Prostate gland (tissue), 2 donors: ENCODE measurements at regions not wholly inside any gene's neighbourhood (a gene's known extent, or its start where the extent isn't known, plus 50 kb on each side); places are given as distances from the start of the nearest gene placed in this dataset.

Source experiments
- DNase-seq: peaks from one replicate; pipeline ENCODE4 v3.0.0-alpha.2; 2019; ENCODE audit warnings: low spot score
- H3K27ac ChIP-seq, 2 donors: fragments of 200-600 bp; sonication (generic); 2 replicates each; pipeline ENCODE4 v1.5.1; 2017 to 2019
- H3K27me3 ChIP-seq: fragments of 200-600 bp; sonication (generic); replicated peaks from 2 replicates; pipeline ENCODE4 v1.5.1; 2019; ENCODE audit not compliant: insufficient read depth
- H3K36me3 ChIP-seq, 2 donors: fragments of 200-600 bp; sonication (generic); 1 replicate in 1 of 2; 2 replicates in 1 of 2; pipeline versions ENCODE4 v1.5.1 to v1.8.1; 2017 to 2019
- H3K4me1 ChIP-seq: fragments of 200-600 bp; sonication (generic); replicated peaks from 2 replicates; pipeline ENCODE4 v1.5.1; 2019
- H3K4me3 ChIP-seq, 2 donors: fragments of 200-600 bp; sonication (generic); 2 replicates each; pipeline ENCODE4 v1.5.1; 2017 to 2019
- H3K9me3 ChIP-seq: fragments of 200-600 bp; sonication (generic); 2 replicates; pipeline ENCODE4 v1.5.1; 2017
- POLR2A ChIP-seq: fragments of 450-650 bp; IDR thresholded peaks from one replicate; pipeline ENCODE4 v1.6.1; 2016; ENCODE audit warnings: antibody characterized with exemption, mild to moderate bottlenecking
- POLR2AphosphoS5 ChIP-seq: sonication (generic); formaldehyde crosslinking; IDR thresholded peaks from one replicate; pipeline ENCODE4 v1.6.1; 2017; ENCODE audit warnings: antibody characterized with exemption
- WGBS: methylation state at CpG from one replicate; pipeline ENCODE4 v1.1.5; 2018; 5-methylcytosine and 5-hydroxymethylcytosine counted together
- intact Hi-C: fragments of 100-400 bp; cut with DNase I; formaldehyde crosslinking; loops from one replicate; pipeline ENCODE4 v1.14.2; 2022
- TF ChIP-seq, protein P1 (sequence below), 4 experiments: fragments of 200-600 bp in 2 of 4; fragments of 450-650 bp in 2 of 4; sonication (generic) in 2 of 4; IDR thresholded peaks; 1 replicate in 3 of 4; 2 replicates in 1 of 4; pipeline ENCODE4 v1.5.1; 2016 to 2019; ENCODE audit warnings: antibody characterized with exemption in 4 of 4, mild to moderate bottlenecking in 2 of 4, moderate library complexity in 2 of 4

DNA sequence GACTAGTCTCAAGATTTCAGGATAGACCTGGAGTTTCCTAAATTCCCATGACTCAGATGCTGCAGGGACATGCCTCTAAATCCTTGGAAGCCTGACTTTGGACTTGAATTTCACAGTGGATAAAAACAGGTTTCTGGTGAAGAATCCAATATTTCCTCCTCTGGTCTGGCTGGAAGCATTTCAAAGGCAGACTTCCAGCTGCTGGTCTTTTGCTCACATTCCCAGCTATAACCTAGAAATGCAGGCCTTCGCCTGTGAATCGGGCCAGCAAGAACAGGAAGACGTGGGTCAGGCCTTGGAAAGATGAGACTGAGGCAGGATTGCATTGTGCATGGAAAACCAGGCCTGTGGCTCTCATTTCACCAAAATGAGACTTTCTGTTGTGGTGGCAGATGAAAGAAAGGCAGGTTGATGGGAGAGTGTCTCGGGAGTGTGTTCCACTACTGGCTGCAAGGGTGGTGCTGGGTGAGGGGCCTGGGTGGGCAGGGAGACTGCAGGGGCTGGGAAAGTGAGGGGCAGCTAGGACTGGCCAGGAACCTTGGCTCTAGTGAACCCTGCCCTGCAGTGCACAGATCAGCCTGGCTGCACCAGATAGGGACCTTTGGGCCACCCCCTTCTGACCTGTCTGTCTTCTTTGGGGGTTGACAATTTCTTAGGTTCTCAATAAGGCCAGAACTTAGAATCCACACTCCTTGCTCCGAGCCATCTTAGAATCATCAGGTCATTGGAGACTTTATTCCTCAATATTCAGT, 488.8 kb upstream of the MKI67 start:
- H3K4me3 ChIP-seq = no peak overlapping the region
- DNase-seq = no peak
- H3K27me3 ChIP-seq = no peaks in the 10 kb centered on the region
- no peaks in the 10 kb centered on the region for H3K36me3 ChIP-seq
- H3K4me1 ChIP-seq = no peaks in the 10 kb centered on the region
- H3K9me3 ChIP-seq = no peaks in the 10 kb centered on the region
- intact Hi-C loops = no loop called here
- H3K27ac ChIP-seq = no peak overlapping the region
- TF ChIP-seq, protein P1, sequence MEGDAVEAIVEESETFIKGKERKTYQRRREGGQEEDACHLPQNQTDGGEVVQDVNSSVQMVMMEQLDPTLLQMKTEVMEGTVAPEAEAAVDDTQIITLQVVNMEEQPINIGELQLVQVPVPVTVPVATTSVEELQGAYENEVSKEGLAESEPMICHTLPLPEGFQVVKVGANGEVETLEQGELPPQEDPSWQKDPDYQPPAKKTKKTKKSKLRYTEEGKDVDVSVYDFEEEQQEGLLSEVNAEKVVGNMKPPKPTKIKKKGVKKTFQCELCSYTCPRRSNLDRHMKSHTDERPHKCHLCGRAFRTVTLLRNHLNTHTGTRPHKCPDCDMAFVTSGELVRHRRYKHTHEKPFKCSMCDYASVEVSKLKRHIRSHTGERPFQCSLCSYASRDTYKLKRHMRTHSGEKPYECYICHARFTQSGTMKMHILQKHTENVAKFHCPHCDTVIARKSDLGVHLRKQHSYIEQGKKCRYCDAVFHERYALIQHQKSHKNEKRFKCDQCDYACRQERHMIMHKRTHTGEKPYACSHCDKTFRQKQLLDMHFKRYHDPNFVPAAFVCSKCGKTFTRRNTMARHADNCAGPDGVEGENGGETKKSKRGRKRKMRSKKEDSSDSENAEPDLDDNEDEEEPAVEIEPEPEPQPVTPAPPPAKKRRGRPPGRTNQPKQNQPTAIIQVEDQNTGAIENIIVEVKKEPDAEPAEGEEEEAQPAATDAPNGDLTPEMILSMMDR (IDR thresholded peaks at IDR 0.05) = no peak
- TF ChIP-seq POLR2A (no peak), POLR2AphosphoS5 (no peak)
- 60% methylated on average over 5 of the region's 5 CpGs for WGBS

DNA sequence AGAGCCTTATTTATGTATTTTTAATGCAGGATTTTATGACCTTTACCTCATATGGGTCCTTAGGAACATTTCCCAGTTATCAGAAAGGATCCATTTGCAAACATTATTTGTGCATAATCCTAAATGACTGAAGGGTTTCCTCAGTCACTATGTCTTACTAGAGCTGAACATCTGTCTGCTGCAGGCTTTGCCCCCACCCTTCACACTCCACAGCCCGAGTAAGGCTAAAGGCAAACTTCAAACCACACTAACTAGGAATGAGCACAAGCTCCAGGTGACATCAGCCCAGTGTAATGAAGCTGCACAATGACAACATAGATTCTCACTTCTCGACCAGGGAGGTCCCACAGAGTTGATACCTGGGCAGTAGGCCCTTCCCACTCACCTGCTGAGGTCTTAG, 491.3 kb upstream of the MKI67 start:
- 75% methylated on average over 2 of the region's 2 CpGs for WGBS

DNA sequence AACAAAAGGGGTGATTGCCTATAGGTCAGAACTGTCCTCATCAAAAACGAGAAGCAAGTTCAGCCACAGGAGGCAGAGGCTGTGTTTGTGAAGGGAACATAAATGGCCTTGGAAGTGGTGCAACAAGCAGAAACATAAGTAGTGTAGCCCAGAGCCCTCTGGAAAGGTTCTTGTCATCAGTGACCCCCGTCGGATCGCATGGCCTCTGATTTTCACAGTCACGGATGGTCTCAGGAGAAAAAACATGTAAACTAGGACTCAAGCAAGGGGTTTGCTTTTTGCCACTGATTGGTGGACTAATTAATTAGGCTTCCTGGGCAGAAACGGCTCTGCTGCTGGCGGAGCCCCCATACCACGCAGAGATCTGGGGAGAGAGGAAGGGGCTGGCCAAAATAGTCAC, 496.5 kb upstream of the MKI67 start:
- TF ChIP-seq, protein P1 (IDR thresholded peaks at IDR 0.05) = no peak
- no peak for TF ChIP-seq POLR2A
- TF ChIP-seq POLR2AphosphoS5 = no peak
- 90% methylated on average over 8 of the region's 8 CpGs for WGBS
- intact Hi-C loops = no loop called here

More for the DNA sequence above, 491.3 kb upstream of the MKI67 start:
- no peak overlapping the region for H3K27ac ChIP-seq
- H3K4me1 ChIP-seq = no peaks in the 10 kb centered on the region
- no peaks in the 10 kb centered on the region for H3K36me3 ChIP-seq
- no peak for DNase-seq
- H3K27me3 ChIP-seq = no peaks in the 10 kb centered on the region
- H3K4me3 ChIP-seq = no peak overlapping the region
- intact Hi-C loops = no loop called here
- no peaks in the 10 kb centered on the region for H3K9me3 ChIP-seq
- TF ChIP-seq POLR2AphosphoS5 (no peak), POLR2A (no peak)
- TF ChIP-seq, protein P1 (IDR thresholded peaks at IDR 0.05) = no peak

DNA sequence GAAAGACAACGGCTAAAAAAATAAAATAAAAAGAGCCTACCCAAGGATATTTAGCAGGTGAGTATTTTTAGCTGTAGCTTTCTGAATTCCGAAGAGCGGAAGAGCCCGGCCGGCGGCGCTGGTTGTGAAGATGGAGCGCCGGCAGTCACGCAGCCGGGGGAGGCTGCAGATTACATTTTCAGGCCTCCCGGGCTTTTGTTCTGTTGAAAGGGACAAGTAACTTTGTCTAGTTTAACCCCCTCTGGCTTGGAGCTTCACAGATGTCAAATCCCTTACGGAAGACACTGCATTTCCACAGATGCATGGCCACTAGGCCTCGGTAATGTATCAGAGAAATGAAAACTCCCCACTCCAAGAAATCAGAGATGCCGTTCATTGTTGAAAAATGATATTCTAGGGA, 497.6 kb upstream of the MKI67 start:
- TF ChIP-seq POLR2A (no peak), POLR2AphosphoS5 (no peak)
- TF ChIP-seq, protein P1 (IDR thresholded peaks at IDR 0.05) = no peak
- H3K27ac ChIP-seq = no peak overlapping the region
- H3K9me3 ChIP-seq = no peaks in the 10 kb centered on the region
- no peaks in the 10 kb centered on the region for H3K36me3 ChIP-seq
- 86% methylated on average over 15 of the region's 15 CpGs for WGBS
- H3K4me3 ChIP-seq = no peak overlapping the region
- no peaks in the 10 kb centered on the region for H3K4me1 ChIP-seq
- intact Hi-C loops = no loop called here
- no peaks in the 10 kb centered on the region for H3K27me3 ChIP-seq
- DNase-seq = no peak

More for the DNA sequence above, 496.5 kb upstream of the MKI67 start:
- H3K36me3 ChIP-seq = no peaks in the 10 kb centered on the region
- H3K27me3 ChIP-seq = no peaks in the 10 kb centered on the region
- no peaks in the 10 kb centered on the region for H3K4me1 ChIP-seq
- no peak overlapping the region for H3K4me3 ChIP-seq
- no peaks in the 10 kb centered on the region for H3K9me3 ChIP-seq
- H3K27ac ChIP-seq = no peak overlapping the region
- no peak for DNase-seq
